ENCODE measurements at regions not wholly inside any gene's neighbourhood (a gene's known extent, or its start where the extent isn't known, plus 50 kb on each side); places are given as distances from the start of the nearest gene placed in this dataset.
"Not testable (repeated sequence)": the region's sequence is repeated elsewhere in the genome, so short reads cannot be mapped to it uniquely, and the experiment has no call there.

GRCh38 chr4:22573198-22573597, 57.3 kb upstream of the ADGRA3 start:
- no peak for DNase-seq

DNA sequence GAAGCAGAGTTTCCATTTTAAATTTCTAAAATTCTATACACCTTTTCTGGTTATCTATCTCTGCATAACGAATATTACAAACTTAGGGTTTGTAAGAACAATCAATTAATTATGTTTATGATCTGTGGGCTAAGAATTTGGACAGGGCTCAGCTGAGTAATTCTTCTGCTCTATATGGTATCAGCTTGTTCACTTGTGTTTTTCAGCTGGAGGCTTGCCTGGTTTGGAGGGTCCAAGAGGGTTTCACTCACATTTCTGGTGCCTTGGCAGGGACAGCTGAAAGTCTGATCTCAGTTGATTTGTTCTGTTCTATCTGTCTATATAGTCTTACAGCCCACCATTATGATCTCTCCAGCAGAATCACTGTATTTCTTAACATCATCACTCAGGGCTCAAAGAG, 57.8 kb upstream of the ADGRA3 start:
- DNase-seq, result no peak

GRCh38 chr4:22574424-22574823, 58.6 kb upstream of the ADGRA3 start:
- DNase-seq, result no peak

GRCh38 chr4:22574880-22575279, 59.0 kb upstream of the ADGRA3 start:
- DNase-seq, result no peak

DNA sequence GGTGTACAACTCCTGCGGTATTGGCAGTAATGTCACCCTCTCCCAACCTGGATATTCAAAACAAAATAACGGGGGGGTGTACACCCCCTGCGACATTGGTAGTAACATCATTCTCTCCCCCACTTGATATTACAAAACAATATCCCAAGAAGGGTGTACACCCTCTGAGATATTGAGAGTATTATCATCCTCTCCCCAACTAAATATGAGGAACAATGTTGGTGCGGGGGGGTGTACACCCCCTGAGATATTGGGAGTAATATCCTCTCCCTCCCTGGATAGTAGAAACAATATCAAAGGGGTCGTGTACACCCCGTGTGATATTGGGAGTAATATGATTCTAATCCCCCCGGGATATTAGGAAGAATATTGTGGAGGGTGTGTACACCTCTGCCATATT, 71.4 kb upstream of the ADGRA3 start:
- no peak for DNase-seq

- DNase-seq, result no peak
Measured at GRCh38 chr4:22593933-22594332, 78.1 kb upstream of the ADGRA3 start.

GRCh38 chr4:22595684-22596083, 79.8 kb upstream of the ADGRA3 start:
- DNase-seq, result no peak

- DNase-seq, result no peak
Measured at GRCh38 chr4:22596409-22596808, 80.5 kb upstream of the ADGRA3 start.

DNA sequence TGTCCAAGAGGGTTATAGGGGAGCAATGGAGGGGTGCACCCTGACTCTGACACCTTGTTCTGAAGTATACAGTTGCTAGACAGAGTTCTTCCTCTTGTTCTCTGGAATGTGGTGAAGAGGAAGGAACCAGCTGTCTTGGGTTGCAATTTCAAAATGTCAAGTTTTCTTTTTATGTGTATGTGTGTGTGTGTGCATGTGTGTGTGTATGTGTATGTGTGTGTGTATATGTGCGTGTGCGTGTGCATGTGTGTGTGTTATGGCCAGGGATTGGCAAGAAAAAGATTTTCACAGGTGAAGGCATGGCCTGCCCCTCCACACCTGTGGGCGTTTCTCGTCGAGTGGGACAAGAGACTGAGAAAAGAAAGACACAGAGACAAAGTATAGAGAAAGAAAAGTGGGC, 81.6 kb upstream of the ADGRA3 start:
- no peak for DNase-seq

DNA sequence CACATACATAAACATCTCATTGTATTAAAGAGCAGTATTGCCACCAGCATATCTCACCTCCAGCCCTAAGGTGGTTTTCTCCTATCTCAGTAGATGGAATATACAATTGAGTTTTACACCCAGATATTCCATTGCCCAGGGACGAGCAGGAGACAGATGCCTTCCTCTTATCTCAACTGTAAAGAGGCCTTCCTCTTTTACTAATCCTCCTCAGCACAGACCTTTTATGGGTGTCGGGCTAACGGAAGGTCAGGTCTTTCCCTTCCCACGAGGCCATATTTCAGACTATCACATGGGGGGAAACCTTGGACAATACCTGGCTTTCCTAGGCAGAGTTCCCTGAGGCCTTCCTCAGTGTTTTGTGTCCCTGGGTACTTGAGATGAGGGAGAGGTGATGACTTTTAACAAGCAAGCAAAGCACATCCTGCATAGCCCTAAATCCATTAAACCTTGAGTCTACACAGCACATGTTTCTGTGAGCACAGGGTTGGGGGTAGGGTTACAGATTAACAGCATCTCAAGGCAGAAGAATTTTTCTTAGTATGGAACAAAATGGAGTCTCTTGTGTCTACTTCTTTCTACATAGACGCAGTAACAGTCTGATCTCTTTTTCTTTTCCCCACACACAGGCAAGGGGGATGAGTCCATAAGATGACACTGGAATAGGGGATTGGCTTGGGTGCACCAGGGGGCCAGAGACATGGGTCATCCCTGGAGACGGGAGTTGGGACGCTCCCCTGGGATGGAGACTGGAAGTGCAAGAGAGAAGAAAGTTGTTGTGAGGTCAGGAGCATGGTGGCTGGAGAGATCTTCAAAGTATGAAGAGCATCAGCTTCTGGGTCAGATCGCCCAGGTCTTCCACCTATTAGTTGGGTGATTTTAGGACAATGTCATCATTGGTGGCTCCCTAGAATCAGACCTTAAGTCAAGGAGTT, 82.5 kb upstream of the ADGRA3 start:
- DNase-seq, result peak; percentile 42

GRCh38 chr4:22599228-22599928, 83.5 kb upstream of the ADGRA3 start:
- not testable (repeated sequence) for DNase-seq

DNA sequence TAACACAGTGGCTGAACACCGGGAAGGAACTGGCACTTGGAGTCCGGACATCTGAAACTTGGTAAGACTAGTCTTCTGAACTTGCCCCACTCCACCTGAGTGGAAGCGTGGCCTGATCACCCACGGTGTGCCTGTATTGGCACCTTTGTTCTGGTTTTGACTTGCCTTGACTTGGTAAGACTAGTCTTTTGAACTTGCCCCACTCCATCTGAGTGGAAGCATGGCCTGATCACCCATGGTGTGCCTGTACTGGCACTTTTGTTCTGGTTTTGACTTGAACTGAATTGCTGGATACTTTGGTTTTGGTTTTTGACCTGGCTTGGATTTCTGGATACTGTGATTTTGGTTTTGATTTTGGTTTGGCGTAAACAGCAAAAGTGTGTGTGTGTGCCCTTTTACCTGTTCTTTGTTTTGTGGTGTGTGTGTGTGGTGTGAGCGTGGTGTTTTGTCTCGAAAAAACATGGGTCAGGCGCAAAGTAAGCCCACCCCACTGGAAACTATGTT, 84.1 kb upstream of the ADGRA3 start:
- not testable (repeated sequence) for DNase-seq

GRCh38 chr4:22601638-22602037, 85.8 kb upstream of the ADGRA3 start:
- not testable (repeated sequence) for DNase-seq

DNA sequence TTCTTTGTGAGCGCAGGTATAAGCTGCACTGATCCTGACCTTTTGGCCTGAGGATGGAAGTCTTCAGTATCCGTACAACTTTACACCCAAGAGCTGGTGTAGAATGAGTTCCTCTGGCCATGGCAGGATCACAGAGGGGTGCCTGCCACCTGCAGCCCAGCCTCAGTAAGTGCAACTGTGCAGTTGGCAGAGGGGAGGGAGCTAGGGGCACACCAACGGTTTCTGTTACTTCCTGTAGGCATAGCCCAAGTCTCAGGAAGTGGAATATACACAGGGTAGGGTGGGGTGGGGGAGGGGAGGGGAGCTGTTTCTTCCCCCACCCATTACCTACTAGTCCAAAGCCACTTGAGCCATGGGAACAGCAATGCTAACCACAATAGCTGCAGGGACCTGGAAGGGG, 85.4 kb upstream of the GBA3 start:
- no peak for DNase-seq

DNA sequence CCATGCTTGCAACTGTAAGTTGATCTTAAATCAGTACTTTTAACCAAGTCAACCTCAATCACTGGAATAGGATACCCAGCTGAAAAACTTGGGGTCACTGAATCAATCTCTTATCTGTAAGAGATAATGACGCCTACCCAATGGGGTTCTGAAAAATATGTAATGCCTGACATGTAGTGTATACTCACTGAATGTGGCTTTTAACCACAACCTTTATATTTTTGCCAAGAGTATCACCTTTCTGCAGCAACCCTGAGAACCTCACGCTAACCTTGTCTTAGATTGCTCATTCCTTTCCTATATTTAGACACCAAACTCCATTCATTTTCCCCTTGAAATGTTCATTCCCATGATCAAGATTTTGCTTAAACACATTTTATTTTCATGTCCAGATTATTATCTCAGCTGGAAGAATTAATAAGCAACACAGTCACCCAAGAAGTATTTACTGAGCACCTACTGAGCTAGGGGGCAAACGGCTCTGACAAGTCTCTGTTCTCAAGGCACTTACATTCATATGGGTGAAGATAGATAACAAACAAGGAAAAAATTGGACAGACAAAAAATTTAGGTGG, 82.7 kb upstream of the GBA3 start:
- not testable (repeated sequence) for DNase-seq

DNA sequence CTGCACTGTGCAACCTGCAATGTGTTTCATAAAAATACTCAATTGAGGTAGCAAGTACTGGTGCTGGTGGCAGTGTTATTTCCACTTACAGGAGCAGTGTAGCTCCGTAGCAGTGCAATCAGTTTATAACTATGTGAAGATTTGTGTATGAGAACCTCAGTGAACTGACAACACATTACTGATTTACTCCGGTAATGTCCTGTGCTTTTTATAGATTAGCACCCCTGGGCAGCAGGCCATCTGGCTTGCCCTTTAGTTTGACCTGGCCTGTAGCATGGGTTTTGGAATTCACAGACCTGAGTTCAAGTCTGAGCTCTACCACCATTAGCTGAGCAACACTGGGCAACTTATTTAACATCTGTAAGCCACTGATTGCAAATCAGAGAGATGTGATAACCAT, 78.6 kb upstream of the GBA3 start:
- DNase-seq, result no peak

DNA sequence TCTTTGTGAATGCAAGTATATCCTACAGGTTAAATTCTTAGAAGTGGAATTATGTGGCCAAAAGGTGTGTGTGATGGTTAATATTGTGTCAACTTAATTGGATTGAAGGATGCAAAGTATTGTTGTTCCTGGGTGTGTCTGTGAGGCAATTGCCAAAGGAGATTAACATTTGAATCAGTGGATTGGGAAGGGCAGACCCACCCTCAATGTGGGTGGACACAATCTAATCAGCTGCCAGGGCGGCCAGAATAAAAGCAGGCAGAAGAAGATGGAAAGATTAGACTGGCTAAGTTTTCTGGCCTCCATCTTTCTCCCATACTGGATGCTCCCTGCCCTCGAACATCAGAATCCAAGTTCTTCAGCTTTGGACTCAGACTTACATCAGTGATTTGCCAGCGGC, 76.2 kb upstream of the GBA3 start:
- DNase-seq, result no peak

DNA sequence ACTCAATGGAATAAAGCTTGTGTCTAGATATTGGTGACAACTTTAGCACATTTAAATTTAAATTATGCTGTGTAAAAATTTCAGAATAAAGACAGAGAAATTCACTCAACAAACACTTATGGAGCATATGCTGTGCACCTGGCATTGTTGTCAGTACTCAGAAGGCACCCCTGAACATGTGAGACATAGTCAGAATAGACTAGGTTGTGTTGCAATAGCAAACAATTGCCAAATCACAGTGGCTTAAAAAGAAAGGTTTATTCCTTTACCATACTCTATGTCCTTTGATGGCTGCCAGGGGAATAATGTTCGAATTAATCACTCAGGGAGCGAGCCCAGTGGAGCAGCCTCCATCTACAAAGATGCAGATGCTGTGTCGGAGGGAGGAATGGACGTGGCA, 72.6 kb upstream of the GBA3 start:
- not testable (repeated sequence) for DNase-seq

DNA sequence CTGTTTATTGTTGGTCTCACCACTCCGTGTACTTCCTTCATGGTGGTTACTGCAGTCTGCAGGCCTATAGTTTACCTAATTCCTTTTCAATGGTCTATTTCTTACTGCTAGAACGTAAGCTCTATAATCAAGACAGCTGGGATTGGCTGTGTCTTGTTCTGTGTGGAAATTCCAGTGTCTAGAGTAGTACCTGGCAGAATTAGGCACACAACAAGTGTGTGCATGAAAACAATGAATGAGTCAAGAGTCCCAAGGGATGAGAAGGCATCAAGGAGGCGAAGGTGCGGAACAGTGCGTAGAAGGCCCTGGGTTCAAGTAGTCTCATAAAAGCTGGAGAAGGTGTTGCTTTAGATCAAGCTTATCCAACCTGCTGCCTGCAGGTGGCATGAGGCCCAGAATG, 70.8 kb upstream of the GBA3 start:
- not testable (repeated sequence) for DNase-seq

DNA sequence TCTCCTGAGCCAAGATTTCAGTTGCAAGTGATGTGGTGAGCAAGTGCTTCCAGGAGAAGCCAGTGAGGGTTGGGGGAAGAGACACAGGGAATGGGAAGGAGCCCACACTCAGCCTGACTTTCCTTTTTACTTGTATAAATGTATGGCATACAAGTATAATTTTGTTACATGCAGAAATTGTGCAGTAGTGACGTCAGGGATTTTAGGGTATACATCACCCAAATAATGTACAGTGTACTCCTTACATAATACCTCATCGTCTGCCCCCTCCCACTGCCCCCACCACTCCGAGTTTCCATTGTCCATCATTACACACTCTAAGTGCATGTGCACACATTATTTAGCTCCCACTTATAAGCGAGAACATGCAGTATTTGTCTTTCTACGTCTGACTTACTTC, 68.7 kb upstream of the GBA3 start:
- not testable (repeated sequence) for DNase-seq

DNA sequence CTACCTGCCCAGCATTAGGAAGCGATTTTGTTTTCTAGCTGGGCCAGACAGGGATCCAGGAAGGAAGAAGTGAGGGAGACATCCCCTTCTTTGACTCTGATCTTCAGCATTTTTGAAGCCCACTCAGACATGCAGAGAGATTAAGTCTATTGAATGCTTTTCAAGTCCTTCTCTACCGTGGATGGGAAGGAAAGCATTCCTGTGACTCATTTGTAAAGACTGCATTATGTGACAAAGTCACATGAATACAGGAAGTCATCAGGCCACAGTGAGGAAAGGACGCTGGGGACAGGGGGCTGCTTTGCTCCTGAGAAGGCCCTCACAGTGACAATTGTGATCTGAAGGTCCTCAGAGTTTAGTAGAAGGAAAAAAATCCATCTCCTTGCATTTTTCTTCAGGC, 67.4 kb upstream of the GBA3 start:
- DNase-seq, result no peak

DNA sequence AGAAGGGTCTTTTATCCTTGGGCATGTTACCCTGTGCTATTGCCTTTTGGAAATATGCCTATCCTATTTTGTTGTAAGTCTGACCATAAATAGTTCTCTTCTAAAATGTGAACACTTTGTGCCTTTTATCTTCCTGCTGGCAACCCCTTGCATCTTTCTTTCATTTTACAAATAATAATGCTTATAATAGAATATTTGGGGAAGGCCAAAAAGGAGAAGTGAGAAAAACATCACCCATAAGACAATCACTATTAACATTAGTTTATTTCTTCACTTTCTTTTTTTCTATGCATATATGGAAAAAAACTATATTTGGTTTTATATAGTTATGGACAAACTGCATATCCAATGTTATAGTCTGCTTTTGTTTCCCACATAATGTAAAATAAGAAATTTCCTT, 64.9 kb upstream of the GBA3 start:
- DNase-seq, result not testable (repeated sequence)

- not testable (repeated sequence) for DNase-seq
Measured at GRCh38 chr4:22630161-22630975, 62.4 kb upstream of the GBA3 start.
